Neural progenitor cell (in vitro differentiated cells): ENCODE measurements at regions not wholly inside any gene's neighbourhood (a gene's known extent, or its start where the extent isn't known, plus 50 kb on each side); places are given as distances from the start of the nearest gene placed in this dataset.

Experiments used
- DNase-seq: peaks from one replicate; pipeline ENCODE4 v3.0.0-alpha.2; 2016; ENCODE audit warnings: low spot score
- H2AFZ ChIP-seq: fragments of 200-600 bp; sonication (generic); replicated peaks from 2 replicates; pipeline ENCODE4 v1.6.1; 2016; ENCODE audit warnings: antibody characterized with exemption
- H3F3A ChIP-seq: fragments of 200-600 bp; sonication (generic); 2 replicates; pipeline ENCODE4 v1.6.1; 2016; ENCODE audit warnings: antibody characterized with exemption, low read depth
- H3K27ac ChIP-seq: fragments of 200-600 bp; sonication (generic); 2 replicates; pipeline ENCODE4 v1.5.1; 2016; ENCODE audit warnings: mild to moderate bottlenecking
- H3K27me3 ChIP-seq: fragments of 200-600 bp; sonication (generic); 2 replicates; pipeline ENCODE4 v1.6.1; 2016; ENCODE audit warnings: mild to moderate bottlenecking, moderate library complexity
- H3K36me3 ChIP-seq: fragments of 200-600 bp; sonication (generic); 2 replicates; pipeline ENCODE4 v1.5.1; 2016
- H3K4me1 ChIP-seq: fragments of 200-600 bp; sonication (generic); 2 replicates; pipeline ENCODE4 v1.6.1; 2016; ENCODE audit warnings: mixed run types
- H3K4me2 ChIP-seq: fragments of 200-600 bp; sonication (generic); 2 replicates; pipeline ENCODE4 v1.6.1; 2016
- H3K4me3 ChIP-seq: fragments of 200-600 bp; sonication (generic); 2 replicates; pipeline ENCODE4 v1.5.1; 2016
- H3K79me2 ChIP-seq: fragments of 200-600 bp; sonication (generic); 2 replicates; pipeline ENCODE4 v1.6.1; 2016; ENCODE audit warnings: low read depth
- H3K9ac ChIP-seq: fragments of 200-600 bp; sonication (generic); 2 replicates; pipeline ENCODE4 v1.6.1; 2016
- H3K9me3 ChIP-seq: fragments of 200-600 bp; sonication (generic); 2 replicates; pipeline ENCODE4 v1.5.1; 2016; ENCODE audit warnings: low read depth
- H4K20me1 ChIP-seq: fragments of 200-600 bp; sonication (generic); 2 replicates; pipeline ENCODE4 v1.6.1; 2016; ENCODE audit warnings: low read depth
- H3K27ac Mint-ChIP-seq: 3 replicates; pipeline ENCODE4 v1.8.0; 2021; ENCODE audit warnings: mixed read lengths
- H3K27me3 Mint-ChIP-seq: 2 replicates; pipeline ENCODE4 v1.8.0; 2022; ENCODE audit warnings: low read depth, mild to moderate bottlenecking, inconsistent platforms, moderate library complexity, mixed read lengths; ENCODE audit not compliant: insufficient read depth
- H3K36me3 Mint-ChIP-seq: 3 replicates; pipeline ENCODE4 v1.8.0; 2021; ENCODE audit warnings: mixed read lengths
- H3K4me1 Mint-ChIP-seq: 3 replicates; pipeline ENCODE4 v1.8.0; 2021; ENCODE audit warnings: mixed read lengths
- H3K4me3 Mint-ChIP-seq: 3 replicates; pipeline ENCODE4 v1.8.0; 2021; ENCODE audit warnings: mild to moderate bottlenecking, moderate library complexity, mixed read lengths
- H3K9me3 Mint-ChIP-seq: 3 replicates; pipeline ENCODE4 v1.8.0; 2020; ENCODE audit warnings: mixed read lengths
- EZH2 ChIP-seq: fragments of 200-600 bp; sonication (generic); IDR thresholded peaks from 2 replicates; pipeline ENCODE4 v1.6.1; 2017; ENCODE audit warnings: antibody characterized with exemption, mild to moderate bottlenecking, moderate library complexity
- EZH2phosphoT487 ChIP-seq: fragments of 200-600 bp; sonication (generic); IDR thresholded peaks from 2 replicates; pipeline ENCODE4 v1.6.1; 2017; ENCODE audit warnings: antibody characterized with exemption
- TF ChIP-seq, protein P1 (sequence below): fragments of 200-600 bp; sonication (generic); IDR thresholded peaks from 2 replicates; pipeline ENCODE4 v1.5.1; 2017; ENCODE audit warnings: antibody characterized with exemption, mild to moderate bottlenecking

DNA sequence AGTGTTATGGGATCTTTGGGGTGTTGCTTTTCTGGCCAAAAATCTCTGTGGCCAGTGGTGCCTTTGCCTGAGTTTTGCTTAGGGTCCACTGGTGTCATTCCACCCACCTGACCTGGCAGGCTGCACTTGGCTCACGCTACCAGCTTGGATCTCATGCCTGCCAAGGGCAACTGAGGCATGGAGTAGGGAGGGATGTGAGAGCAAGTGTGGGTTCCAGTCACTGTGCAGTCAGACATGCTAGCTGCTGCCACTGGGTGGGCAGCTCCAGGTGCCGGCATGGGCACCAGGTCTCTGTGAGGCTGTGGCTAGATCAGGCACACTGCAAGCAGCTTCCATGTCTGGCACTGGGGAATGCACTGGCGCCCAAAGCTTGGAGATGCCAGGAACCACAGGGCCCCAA lies 424.1 kb downstream of the PRR32 start:
- peaks cover 4% of the 10 kb centered on the region for H3K9me3 ChIP-seq
- H3K4me2 ChIP-seq, result no peak overlapping the region
- Mint-ChIP-seq H3K4me3 (no peak overlapping the region), H3K9me3 (peaks cover 12% of the 10 kb centered on the region), H3K4me1 (no peaks in the 10 kb centered on the region), H3K27ac (no peak overlapping the region), H3K27me3 (no peaks in the 10 kb centered on the region), H3K36me3 (no peaks in the 10 kb centered on the region)
- DNase-seq, result no peak
- TF ChIP-seq EZH2phosphoT487 (no peak), EZH2 (no peak)
- TF ChIP-seq, protein P1, sequence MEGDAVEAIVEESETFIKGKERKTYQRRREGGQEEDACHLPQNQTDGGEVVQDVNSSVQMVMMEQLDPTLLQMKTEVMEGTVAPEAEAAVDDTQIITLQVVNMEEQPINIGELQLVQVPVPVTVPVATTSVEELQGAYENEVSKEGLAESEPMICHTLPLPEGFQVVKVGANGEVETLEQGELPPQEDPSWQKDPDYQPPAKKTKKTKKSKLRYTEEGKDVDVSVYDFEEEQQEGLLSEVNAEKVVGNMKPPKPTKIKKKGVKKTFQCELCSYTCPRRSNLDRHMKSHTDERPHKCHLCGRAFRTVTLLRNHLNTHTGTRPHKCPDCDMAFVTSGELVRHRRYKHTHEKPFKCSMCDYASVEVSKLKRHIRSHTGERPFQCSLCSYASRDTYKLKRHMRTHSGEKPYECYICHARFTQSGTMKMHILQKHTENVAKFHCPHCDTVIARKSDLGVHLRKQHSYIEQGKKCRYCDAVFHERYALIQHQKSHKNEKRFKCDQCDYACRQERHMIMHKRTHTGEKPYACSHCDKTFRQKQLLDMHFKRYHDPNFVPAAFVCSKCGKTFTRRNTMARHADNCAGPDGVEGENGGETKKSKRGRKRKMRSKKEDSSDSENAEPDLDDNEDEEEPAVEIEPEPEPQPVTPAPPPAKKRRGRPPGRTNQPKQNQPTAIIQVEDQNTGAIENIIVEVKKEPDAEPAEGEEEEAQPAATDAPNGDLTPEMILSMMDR, result no peak
- H4K20me1 ChIP-seq, result no peaks in the 10 kb centered on the region
- no peak overlapping the region for H3K9ac ChIP-seq
- no peaks in the 10 kb centered on the region for H3K79me2 ChIP-seq
- H3K4me3 ChIP-seq, result no peak overlapping the region
- H2AFZ ChIP-seq, result no peak overlapping the region
- H3K36me3 ChIP-seq, result no peaks in the 10 kb centered on the region
- no peaks in the 10 kb centered on the region for H3F3A ChIP-seq
- H3K27ac ChIP-seq, result no peak overlapping the region
- H3K4me1 ChIP-seq, result no peaks in the 10 kb centered on the region
- no peaks in the 10 kb centered on the region for H3K27me3 ChIP-seq

DNA sequence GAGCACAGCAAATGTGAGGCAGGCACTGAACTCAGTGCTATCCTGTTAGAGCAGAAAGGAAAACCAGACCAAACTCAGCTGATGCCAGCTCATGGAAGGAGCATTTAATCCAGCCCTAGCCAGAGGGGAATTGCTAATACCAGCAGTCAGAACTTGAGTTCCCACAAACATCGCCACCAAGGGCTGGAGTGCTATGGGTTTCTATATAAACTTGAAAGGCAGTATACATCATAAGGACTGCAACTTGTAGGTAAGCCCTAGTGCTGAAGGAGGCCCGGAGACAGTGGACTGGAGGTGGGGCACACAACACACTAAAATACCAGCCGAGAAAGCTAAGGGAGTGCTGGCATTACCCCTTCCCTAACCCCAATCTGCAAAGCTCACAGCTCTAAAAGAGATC lies 440.2 kb downstream of the PRR32 start:
- Histone ChIP-seq H3F3A (no peaks in the 10 kb centered on the region), H3K27me3 (no peaks in the 10 kb centered on the region), H3K79me2 (no peaks in the 10 kb centered on the region), H2AFZ (no peak overlapping the region), H3K9me3 (peaks cover 6% of the 10 kb centered on the region), H3K36me3 (no peaks in the 10 kb centered on the region), H3K27ac (no peak overlapping the region), H4K20me1 (no peaks in the 10 kb centered on the region), H3K4me2 (no peak overlapping the region), H3K4me3 (no peak overlapping the region), H3K4me1 (no peaks in the 10 kb centered on the region), H3K9ac (no peak overlapping the region)
- Mint-ChIP-seq H3K36me3 (peaks cover 2% of the 10 kb centered on the region), H3K27me3 (no peaks in the 10 kb centered on the region), H3K4me1 (no peaks in the 10 kb centered on the region), H3K9me3 (peaks cover 14% of the 10 kb centered on the region), H3K27ac (no peak overlapping the region), H3K4me3 (no peak overlapping the region)
- TF ChIP-seq EZH2, result no peak
- TF ChIP-seq, protein P1, result no peak
- TF ChIP-seq EZH2phosphoT487, result no peak
- no peak for DNase-seq

DNA sequence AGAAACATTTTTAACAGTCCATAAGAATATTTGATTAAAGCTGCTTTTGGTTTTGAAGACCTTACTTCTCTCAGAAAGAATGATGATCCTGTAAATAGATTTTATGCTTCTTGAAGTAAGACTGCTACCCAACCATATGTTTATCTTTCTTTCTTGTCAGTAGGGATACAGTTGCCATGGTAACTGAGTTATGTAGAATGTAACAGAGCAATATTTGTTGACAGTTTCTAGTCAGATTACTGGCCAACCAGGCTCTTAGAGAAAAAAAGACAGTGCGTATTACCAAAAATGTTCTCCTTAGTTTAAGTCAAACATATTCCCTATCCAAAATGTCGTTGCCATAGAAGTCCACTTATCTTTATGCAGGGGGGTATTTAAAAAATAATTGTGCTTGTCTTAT lies 456.8 kb downstream of the PRR32 start:
- no peak for DNase-seq
- H3K4me2 ChIP-seq, result no peak overlapping the region
- no peaks in the 10 kb centered on the region for H3K36me3 Mint-ChIP-seq
- no peaks in the 10 kb centered on the region for H3K9me3 Mint-ChIP-seq
- H3K36me3 ChIP-seq, result no peaks in the 10 kb centered on the region
- H3K9ac ChIP-seq, result no peak overlapping the region
- no peaks in the 10 kb centered on the region for H3K79me2 ChIP-seq
- no peaks in the 10 kb centered on the region for H4K20me1 ChIP-seq
- no peak overlapping the region for H2AFZ ChIP-seq
- H3K4me1 ChIP-seq, result no peaks in the 10 kb centered on the region
- no peak overlapping the region for H3K4me3 ChIP-seq
- H3K27me3 Mint-ChIP-seq, result no peaks in the 10 kb centered on the region
- TF ChIP-seq, protein P1, result no peak
- TF ChIP-seq EZH2phosphoT487 (no peak), EZH2 (no peak)
- no peaks in the 10 kb centered on the region for H3F3A ChIP-seq
- no peaks in the 10 kb centered on the region for H3K27me3 ChIP-seq
- no peak overlapping the region for H3K27ac ChIP-seq
- H3K9me3 ChIP-seq, result no peaks in the 10 kb centered on the region
- no peak overlapping the region for H3K4me3 Mint-ChIP-seq
- no peaks in the 10 kb centered on the region for H3K4me1 Mint-ChIP-seq
- H3K27ac Mint-ChIP-seq, result no peak overlapping the region

- Histone ChIP-seq H3K4me1 (no peaks in the 10 kb centered on the region), H3K9ac (no peak overlapping the region), H4K20me1 (no peaks in the 10 kb centered on the region), H3K9me3 (peaks cover 7% of the 10 kb centered on the region), H2AFZ (no peak overlapping the region), H3K27me3 (no peaks in the 10 kb centered on the region), H3K4me3 (no peak overlapping the region), H3F3A (no peaks in the 10 kb centered on the region), H3K36me3 (no peaks in the 10 kb centered on the region), H3K4me2 (no peak overlapping the region), H3K79me2 (no peaks in the 10 kb centered on the region), H3K27ac (no peak overlapping the region)
- no peaks in the 10 kb centered on the region for H3K4me1 Mint-ChIP-seq
- DNase-seq, result no peak
- no peak overlapping the region for H3K27ac Mint-ChIP-seq
- TF ChIP-seq EZH2phosphoT487, result no peak
- TF ChIP-seq, protein P1, result no peak
- no peak for TF ChIP-seq EZH2
- no peaks in the 10 kb centered on the region for H3K27me3 Mint-ChIP-seq
- H3K36me3 Mint-ChIP-seq, result no peaks in the 10 kb centered on the region
- no peak overlapping the region for H3K4me3 Mint-ChIP-seq
- H3K9me3 Mint-ChIP-seq, result no peaks in the 10 kb centered on the region
These were observed 481.0 kb downstream of the PRR32 start for GRCh38 chrX:127300511-127300910.
